ENCODE measurements at regions not wholly inside any gene's neighbourhood (a gene's known extent, or its start where the extent isn't known, plus 50 kb on each side); places are given as distances from the start of the nearest gene placed in this dataset.

DNA sequence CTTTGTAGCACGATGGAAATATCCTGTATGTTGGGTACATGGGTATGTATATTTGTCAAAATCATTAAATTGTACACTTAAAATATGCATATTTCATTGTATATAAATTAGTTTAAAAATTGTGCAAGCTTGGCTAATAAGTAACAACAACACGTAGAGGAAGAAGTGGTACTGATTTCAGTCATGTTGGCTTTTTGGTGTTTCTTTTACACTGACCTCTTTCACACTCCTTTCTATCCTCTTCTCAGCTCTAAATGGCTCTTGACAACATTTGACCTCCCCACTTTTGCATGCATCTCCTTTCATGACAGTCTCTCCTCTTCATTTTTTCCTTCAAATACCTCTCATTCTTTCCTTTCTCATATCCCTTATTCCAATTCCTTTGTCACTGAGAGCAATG lies 801.4 kb upstream of the ZEB2 start:
- DNase-seq (ENCODE audit: low spot score): no peak

DNA sequence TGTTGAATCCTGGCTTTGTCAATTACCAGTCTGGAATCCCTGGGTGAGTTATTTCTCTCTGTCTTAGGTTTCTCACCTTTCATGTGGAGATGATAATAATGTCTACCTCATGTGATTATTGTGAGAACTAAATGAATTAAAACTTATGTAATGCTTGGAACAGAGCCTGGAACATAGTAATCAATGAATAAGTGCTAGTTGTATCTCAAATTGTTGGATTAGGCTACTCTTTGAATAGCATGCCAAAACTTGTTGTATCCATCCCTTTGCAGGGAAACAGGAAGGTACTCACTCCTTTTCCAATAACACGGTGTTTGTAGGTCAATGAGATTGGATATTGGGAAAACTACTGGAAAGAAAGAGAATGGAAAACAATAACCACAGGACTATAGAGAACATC lies 796.6 kb upstream of the ZEB2 start:
- no peak for DNase-seq (ENCODE audit: low spot score)

DNA sequence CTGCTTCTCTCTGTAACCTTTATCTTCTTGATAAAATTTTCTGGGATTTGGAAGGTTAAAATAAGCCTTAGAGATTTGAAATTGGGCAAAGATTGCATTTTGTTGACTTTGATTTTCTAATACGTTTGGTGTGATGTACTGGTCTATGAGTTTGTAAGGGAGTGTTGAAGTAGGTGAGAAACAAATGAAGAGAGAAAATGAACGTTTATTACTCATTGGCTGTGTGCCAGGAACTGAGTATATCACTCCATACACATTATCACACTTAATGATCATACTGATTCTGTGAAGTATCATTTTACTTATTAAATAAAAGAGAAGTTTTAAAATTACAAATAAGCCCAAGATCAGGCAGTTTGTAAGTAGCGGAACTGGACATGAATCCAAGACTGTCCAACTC lies 795.1 kb upstream of the ZEB2 start:
- no peak for DNase-seq (ENCODE audit: low spot score)

DNA sequence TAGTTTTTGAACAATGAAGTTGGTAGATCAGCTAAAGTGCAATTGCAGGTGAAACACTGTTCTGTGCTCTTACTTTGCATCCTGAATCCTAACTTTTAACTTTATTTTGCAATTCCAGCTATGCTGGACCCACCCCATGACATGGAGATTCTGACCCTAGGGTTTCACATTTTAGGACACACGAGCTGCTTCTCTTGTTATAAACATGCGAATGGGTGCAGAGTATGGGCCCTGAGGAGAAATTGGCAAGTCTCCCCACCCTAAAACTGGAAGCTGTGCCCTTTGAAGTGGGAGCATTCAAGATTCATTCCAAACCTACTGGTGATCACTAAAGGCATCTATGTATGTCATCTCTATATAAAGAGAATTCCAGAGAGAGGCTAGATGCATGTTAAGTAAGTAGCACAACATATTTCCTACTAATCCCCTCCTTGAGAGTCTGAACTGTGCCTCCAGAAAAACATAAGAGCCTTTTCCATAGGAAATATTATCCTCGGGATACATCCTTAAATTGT lies 794.3 kb upstream of the ZEB2 start:
- no peak for DNase-seq (ENCODE audit: low spot score)

DNA sequence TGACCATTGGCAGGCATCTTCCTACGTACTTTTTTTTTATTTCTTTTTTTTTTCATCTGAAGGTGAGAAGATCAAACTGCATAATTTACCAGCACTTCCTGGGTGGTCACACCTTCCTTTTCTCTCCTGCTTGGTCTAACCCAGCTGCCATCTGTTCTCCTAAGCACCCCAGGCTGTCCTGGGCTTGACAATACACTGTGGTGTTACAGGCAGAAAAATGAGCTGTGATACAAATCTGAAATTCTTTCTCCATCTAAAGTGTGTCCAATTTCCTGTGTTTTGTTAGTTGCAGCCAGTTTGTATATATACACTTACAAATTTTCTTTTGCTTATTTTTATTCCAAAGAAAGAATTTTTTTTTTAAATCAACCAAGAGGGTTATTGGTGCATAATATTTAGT lies 786.0 kb upstream of the ZEB2 start:
- DNase-seq (ENCODE audit: low spot score): no peak

DNA sequence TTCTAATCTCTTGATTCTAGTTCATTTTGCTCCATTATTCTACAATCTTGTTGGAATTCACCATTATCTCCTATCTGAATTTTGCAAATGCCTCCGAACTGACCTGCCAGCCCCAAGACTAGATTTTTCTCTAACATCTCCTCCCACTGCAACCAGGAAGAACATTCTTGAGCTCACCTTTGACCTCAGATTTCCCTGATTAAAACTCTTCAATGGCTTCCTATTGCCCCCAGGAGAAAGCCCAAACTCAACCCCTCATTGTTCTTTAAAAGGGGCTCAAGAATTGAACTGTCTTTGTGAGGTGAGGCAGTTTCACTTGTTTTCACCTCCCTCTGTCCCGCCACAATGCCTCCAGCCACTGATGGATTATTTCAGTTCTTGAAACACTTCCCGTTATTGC lies 784.6 kb upstream of the ZEB2 start:
- DNase-seq (ENCODE audit: low spot score): no peak

DNA sequence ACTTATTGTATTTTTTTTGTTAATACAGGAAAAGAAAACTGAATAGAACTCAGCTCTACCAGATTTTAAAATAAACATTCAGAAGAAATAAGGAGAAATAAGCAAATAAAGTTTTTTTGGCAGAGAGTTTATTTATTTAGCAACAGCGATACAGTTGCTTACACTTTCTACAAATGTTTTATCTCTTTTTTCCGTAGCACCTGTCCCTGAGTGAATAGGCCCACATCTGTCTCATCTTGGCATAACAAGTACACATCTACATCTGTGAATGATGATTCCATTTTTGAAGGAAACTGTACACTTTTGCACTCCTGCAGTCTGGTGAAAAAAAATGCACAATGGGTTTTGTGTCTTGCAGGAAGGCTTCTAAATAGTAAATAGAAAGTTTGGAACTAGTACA lies 783.6 kb upstream of the ZEB2 start:
- DNase-seq (ENCODE audit: low spot score): no peak

DNA sequence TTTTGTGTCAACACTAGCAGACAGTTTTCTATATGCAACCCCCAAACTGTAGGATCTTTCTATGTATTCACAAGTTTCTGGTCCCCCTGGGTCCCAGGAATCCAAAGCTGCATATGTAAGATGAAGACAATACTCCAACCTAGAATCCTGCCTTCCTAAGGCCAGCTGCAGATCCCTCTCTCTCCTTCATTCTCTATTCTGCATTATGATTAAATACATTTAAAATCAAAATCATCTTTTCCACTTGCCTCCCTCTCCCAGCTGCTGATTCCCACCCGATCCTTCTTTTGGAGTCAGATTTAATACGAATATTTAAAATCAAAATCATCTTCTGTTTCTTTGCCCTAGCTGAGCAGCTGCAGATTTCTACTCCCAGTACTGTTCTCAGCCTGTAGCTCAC lies 783.0 kb upstream of the ZEB2 start:
- no peak for DNase-seq (ENCODE audit: low spot score)

DNA sequence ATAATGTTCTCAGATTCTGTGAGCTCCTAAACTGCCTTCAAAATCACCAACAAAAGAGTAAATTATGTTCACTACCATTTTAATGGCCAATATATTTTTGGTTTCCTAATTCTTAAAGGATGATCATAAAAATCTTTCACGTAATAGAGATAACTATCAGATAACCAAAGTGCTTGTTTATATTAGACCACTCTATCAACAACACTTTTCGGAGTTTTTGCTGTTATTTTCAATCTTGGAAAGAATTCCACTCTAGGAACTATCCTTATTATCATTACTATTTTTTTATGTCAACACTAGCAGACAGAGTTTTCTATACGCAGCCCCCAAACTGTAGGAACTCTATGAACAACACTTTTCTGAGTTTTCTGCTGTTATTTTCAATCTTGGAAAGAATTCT lies 782.5 kb upstream of the ZEB2 start:
- no peak for DNase-seq (ENCODE audit: low spot score)

DNA sequence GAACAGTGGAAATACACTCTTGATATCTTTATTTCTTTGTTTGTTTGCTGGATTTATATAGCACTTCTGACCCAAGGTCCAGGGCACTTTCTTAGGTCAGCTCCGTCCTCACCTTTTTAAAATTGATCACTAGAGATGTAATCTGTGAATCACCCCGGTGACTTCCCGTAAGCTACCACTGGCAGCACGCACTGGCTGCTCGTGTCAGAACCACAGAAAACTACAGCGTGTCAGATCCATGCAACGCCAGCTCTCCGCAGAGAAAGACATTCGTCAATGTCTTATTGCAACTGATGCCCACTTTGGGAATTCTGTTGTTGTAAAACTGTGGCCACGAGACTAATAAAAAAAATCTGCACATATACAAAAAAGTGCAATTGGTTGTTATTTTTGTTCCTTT lies 779.4 kb upstream of the ZEB2 start:
- DNase-seq (ENCODE audit: low spot score): no peak

DNA sequence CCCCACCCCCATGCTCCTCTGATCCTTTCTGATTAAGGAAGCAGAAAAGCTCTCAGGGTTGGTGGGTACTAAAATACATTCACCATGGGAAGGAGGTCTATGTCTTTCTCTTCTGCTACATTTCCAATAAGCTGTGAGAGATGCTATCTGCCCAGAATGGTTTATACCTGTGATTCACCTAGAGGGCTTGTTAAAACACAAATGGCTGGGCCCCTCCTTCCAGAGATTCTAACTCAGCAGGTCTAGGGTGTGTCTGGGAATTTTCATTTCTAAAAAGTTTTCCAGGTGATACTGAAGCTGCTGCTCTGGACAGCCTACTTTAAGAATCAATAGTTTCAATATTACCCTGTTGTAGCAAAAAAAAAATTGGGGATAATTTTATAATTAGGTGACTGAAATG lies 772.2 kb upstream of the ZEB2 start:
- DNase-seq (ENCODE audit: low spot score): no peak

DNA sequence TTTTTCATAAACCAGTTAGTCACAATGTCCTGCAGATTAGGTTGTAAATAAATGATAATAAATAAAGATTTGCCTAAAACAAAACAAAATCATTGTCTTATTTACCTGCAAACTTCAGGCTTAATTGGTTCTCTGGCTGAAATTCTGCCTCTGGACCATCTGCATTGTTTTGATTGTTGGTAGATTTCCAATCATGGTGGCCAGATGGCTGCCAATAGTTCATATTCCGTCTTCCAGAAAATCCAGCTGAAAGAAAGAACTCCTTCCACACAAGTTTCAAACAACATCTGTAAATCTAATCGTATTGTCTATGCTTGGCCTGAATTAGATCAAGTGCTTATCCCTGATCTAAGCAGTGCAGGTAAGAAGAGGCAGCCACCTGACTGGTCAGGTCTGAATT lies 771.1 kb upstream of the ZEB2 start:
- no peak for DNase-seq (ENCODE audit: low spot score)

DNA sequence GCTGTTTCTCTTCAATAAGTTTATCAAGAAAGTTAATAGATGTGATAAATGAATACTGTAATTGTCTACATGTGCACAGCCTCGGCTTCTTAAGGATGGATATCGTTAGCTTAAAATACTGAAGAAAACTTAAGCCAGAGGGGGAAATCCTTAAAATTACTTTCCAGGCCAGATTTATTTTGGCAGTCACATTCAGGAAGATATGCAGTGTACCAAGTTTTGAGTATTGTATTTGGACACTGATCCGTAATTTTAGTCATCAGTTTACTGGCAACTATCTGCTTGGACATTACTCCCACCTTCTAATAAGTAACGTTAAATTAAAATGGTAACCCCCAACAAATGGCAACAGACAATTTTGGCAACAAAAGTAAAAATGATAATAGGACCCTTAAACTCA lies 770.0 kb upstream of the ZEB2 start:
- no peak for DNase-seq (ENCODE audit: low spot score)

DNA sequence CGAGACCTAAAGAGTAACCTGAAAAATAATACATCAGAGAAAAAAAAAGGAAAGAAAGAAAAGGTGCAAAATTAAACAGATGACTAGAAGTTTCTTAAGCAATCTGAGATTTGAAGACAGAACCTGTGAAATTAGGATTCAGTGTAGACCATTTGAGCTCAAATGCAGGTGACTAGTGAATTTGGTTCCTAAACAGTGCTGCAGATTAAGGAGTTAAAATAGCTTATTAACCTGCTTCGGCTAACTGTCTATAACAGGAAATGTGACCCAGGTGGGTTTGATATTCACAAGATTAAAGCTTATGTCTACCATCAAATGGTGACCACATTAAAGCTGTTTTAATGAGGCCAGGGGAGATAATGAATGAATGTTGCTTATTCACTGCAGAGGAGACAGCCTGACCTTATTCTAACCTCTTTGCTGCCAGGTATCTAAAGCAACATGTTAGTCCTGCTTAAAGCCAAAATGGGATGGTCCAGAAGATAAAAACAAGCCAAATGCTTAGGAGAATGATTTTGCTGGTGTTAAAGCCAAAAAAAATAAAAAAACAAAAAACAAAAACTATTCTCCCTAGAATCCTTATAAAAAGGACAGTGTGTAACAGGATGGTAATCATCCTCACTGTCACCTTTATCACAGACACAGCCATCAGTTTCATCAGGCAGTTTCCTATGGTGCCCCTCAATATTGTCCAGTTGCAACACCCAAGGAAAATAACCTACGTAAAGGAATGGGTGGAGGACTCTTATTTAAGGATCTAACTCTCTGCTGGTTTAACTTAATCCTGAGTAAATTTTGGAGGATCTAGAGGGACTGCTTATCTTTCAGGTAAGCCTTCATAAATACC lies 769.0 kb upstream of the ZEB2 start:
- DNase-seq (ENCODE audit: low spot score): no peak

DNA sequence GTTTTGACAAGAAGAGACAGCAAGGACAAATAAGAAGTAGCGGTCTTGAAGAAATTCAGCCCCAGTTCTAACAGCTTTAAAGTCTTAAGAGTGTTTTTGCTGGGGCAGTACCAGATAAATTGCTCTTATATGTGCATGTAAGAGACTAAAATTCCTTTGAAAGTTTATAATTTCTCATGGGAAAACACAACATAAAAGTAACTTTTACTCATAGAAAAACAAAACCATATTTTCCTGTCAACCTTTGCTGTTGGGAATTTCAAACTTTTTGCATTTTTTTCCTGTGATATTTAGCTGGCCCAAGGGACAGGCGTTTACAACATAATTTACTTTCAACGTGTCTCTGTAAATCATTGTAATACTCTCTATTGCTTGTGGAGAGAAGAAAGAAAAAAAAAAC lies 767.8 kb upstream of the ZEB2 start:
- DNase-seq (ENCODE audit: low spot score): no peak

DNA sequence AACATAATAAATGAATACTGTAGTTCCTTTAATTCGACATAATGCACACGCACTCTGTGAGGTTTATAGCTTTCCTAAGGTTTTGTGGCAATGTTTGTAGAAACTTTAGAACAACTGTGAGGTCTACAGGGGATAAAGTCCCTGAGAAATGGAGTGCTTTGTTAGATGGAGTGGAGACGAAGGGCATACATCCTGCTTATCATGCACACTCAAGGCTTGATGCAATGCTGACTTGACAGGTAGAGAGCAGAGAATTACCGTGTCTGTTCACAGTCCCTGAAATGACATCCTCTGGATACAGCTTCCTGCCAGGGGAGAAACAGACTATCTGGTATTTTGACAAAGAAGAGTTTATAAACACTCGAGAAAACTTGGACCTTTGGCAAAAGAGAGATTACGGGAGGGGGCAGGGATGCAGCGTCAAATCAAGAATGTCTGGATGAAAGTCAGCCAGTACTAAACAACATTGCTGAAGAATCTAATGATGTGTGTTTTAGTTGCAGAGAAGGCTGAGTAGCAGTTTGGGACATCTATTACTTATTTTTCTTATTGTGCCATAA lies 766.9 kb upstream of the ZEB2 start:
- no peak for DNase-seq (ENCODE audit: low spot score)

DNA sequence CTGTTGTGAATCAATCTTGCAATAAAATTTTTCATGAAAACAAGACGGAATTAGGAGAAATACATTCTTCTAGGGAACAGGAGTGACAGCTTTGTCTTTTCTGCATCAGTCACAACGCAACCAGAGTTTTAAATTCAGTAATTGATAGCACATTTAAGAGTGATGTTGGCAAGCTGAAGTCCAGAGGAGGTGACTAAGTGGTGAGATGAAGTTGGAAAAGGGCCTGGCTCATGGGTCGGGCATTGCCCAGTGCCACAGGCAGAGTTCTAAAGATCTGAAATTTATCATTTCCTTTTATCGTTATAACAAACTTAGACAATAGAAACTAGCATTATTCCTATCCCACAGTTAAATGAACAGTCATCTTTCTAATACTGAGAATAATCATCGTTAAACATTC lies 764.6 kb upstream of the ZEB2 start:
- DNase-seq (ENCODE audit: low spot score): no peak

DNA sequence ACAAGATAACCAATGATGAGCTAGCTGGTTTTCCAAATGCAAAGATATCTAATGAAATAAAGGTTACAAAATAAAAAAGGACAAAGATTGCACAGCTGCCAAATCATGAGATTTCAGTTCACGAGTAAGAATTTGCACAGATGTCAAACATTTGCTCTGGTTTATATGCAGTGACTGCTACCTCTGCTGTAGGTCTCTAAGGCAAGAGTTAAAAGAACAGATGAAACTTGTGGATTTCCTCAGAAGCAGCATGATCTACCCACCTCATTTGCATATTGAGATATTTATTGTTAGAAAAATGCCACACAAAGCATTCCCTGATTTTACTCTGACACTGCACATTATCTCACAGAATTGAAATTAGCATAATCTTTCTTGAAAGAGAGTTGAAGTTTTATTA lies 763.2 kb upstream of the ZEB2 start:
- no peak for DNase-seq (ENCODE audit: low spot score)

DNA sequence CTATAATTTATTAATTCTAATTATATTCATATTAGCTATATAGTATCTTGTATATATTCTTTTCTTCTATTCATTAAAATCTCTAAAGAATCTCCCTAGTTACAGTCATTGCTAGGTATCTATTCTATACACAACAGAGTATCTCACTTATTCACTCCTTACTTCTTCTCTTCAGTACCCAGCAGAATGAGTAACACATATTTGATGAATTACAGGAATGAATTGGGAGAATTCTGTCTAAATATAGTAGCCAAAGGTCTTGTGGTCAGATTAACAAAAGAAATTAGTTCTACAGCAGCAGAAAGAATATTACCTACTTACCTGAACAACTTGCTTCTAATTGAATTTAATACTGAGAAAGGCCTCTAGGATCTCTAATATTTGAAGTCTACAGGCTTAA lies 758.0 kb upstream of the ZEB2 start:
- no peak for DNase-seq (ENCODE audit: low spot score)

DNA sequence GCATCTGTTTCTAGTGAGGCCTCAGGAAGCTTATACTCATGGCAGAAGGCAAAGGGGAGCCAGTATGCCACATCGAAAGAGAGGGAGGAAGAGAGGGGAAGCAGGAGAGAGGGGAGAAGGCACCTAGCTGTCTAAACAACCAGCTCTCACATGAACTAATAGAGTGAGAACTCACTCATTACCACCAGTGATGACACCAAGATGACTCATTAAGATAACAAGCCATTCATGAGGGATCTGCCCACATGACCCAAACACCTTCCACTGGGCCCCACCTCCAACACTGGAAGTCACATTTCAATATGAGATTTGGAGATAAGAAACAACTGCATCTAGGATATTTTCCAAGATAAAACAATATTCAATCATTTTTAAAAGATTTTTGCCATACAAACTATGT lies 753.9 kb upstream of the ZEB2 start:
- DNase-seq (ENCODE audit: low spot score): no peak

DNA sequence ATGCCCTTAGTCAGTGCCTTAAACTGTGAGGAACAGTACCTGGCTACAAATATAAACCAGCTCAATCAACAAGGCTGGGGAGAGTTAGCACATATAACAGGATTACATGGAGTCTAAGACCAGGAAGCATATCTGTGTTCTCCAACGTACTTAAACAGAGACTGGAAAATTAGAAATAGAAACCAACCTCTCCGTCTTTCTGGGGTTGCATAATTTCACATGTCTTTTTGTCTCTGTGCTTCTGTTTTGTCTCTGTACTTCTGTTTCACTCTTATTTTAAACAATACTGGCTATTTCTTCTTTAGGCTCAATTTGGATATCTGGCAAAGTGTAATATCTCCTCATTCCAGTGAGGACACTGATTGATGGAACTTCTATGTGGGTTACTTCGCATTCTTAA lies 749.0 kb upstream of the ZEB2 start:
- DNase-seq (ENCODE audit: low spot score): no peak

DNA sequence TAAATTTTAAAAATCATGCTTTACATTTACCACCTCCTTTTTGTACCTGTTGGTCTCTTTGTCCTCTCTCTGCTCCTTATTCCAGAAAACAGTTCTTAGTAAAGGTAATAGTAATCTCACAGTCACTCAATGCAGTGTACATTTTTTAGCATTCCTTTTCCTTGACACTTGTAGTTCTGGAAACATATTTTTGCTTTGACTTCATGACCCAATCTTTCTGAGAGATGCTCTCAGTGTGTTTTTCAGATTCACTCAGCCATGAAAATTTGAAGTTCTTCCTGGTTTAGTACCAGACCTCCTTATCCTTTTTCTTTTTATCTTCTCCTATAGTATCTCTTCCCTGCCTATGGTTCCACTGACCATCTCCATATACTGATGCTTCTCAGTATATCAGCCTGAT lies 747.5 kb upstream of the ZEB2 start:
- DNase-seq (ENCODE audit: low spot score): no peak

DNA sequence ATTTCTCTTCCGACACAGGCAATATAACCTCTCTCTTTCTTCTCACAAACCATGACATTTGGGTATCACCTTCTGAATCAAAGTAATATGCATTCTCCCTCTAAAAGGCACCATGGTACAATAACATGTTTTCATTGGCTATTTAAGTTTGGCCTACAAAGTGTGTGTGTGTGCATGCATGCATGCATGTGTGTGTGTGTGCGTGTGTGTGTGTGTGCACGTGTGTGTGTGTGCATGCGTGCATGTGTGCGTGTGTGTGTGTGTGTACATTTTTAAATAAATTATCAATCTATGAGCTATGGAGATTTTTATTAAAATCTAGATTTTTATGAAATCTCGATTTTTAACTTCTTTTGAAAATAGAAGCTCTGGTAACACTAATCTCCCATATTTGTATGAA lies 745.3 kb upstream of the ZEB2 start:
- DNase-seq (ENCODE audit: low spot score): no peak

DNA sequence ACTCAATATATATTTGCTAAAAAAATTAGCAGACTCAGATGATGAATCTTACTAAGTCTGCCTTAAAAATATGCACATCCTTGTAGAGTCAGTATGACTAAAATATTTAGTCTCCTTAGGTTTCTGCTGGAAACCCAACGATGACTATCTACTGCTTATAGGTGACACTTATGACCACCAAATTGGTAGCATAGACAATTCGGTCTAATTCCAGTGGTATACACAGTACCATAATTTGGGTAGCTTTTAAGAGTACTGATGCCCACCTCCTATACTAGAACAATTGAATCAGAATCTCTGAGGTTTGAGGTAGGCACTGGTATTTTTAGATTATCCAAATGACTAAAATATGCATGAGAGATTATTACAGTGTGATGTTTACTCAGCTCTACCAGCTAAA lies 740.8 kb upstream of the ZEB2 start:
- no peak for DNase-seq (ENCODE audit: low spot score)
